Mucosa of descending colon (tissue), 3 donors: ENCODE measurements at regions not wholly inside any gene's neighbourhood (a gene's known extent, or its start where the extent isn't known, plus 50 kb on each side); places are given as distances from the start of the nearest gene placed in this dataset.

ENCODE experiments used
- ATAC-seq: fragments of 200-7000 bp; cut with Tn5 transposase; one replicate; pipeline ENCODE4 v1.9.1; 2020; ENCODE audit warnings: mild to moderate bottlenecking, moderate library complexity
- DNase-seq, 3 donors: peaks; one replicate each; pipeline ENCODE4 v3.0.0-alpha.2; 2020
- H3K36me3 ChIP-seq: fragments of 200-600 bp; one replicate; pipeline ENCODE4 v1.8.0; 2021; ENCODE audit warnings: low read depth, mild to moderate bottlenecking
- H3K4me1 ChIP-seq: fragments of 200-600 bp; one replicate; pipeline ENCODE4 v1.8.0; 2021; ENCODE audit warnings: low read depth, mild to moderate bottlenecking
- H3K4me3 ChIP-seq: fragments of 200-600 bp; one replicate; pipeline ENCODE4 v1.8.0; 2021; ENCODE audit warnings: mild to moderate bottlenecking
- H3K9me3 ChIP-seq: fragments of 200-600 bp; one replicate; pipeline ENCODE4 v1.8.0; 2021; ENCODE audit warnings: mild to moderate bottlenecking
- intact Hi-C, 2 donors: fragments of 100-400 bp; cut with DNase I in 1 of 2; cut with micrococcal nuclease in 1 of 2; formaldehyde crosslinking; loops; one replicate each; pipeline versions ENCODE4 v1.11.0 to v1.11.1; 2022; cut with DNase I, micrococcal nuclease
- TF ChIP-seq, protein P1 (sequence below): fragments of 200-600 bp; IDR thresholded peaks from one replicate; pipeline ENCODE4 v1.8.0; 2022; ENCODE audit warnings: antibody characterized with exemption, mild to moderate bottlenecking
- donor health status: DM: no; HTN: no; CAD: no; lungs with moderate emphysema.
- donor health status: DM: no; HTN: no; CAD: no.
- donor health status: DM: no; HTN: yes; CAD: no.

DNA sequence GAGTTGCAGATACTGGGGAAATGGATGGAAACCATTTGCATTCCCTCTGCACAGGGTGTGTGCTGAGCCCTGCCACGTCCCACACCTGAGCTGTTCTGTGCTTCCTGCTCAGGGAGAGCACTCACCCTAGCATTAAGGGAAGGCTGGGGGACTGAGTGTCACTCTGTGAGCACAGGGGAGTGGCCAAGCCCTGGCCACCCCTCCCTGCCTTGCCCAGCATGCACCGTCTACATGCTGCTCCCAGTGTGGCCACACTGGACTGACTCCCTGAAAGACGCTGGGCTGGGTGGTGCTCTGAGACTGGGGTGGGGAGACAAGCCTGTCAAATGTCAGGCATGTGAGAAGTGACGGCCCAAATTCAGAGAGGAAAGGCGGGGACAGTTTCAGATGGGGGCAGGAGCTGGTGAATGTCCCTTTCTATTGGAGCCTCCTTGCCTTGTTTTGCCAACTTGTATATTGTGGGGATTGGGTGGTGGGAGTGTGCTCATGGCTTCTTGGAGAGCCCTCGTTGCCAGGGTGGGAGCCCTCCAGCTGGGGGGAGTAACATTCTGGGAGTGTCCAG is 298.4 kb upstream of the HS6ST1 start:
- TF ChIP-seq, protein P1, sequence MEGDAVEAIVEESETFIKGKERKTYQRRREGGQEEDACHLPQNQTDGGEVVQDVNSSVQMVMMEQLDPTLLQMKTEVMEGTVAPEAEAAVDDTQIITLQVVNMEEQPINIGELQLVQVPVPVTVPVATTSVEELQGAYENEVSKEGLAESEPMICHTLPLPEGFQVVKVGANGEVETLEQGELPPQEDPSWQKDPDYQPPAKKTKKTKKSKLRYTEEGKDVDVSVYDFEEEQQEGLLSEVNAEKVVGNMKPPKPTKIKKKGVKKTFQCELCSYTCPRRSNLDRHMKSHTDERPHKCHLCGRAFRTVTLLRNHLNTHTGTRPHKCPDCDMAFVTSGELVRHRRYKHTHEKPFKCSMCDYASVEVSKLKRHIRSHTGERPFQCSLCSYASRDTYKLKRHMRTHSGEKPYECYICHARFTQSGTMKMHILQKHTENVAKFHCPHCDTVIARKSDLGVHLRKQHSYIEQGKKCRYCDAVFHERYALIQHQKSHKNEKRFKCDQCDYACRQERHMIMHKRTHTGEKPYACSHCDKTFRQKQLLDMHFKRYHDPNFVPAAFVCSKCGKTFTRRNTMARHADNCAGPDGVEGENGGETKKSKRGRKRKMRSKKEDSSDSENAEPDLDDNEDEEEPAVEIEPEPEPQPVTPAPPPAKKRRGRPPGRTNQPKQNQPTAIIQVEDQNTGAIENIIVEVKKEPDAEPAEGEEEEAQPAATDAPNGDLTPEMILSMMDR: no peak
- Histone ChIP-seq H3K9me3 (no peaks in the 10 kb centered on the region), H3K36me3 (no peaks in the 10 kb centered on the region), H3K4me3 (no peak overlapping the region), H3K4me1 (no peaks in the 10 kb centered on the region)
- intact Hi-C loops: no loop called here
- ATAC-seq: no peak
- peak in 2 of 3 donors; percentile 5 to 30 for DNase-seq

DNA sequence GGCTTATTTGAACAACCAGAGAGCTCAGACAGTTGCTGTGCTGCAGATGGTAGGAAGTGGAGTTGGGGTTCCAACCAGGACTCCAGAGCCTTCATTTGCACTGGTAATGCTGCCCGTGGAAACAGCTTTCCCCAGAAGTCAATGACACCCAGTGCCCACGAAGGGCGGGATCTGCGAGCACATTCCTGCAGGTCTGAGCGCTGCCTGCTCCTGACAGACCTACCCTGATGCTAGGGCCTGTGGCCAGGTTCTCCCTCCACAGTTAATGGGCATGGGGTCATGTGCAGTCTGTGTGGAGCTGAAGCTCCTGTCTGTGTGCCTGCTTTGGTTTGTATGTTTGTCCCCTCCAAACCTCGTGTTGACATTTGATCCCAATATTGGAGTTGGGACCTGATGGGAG is 299.0 kb upstream of the HS6ST1 start:
- Histone ChIP-seq H3K9me3 (no peaks in the 10 kb centered on the region), H3K4me1 (no peaks in the 10 kb centered on the region), H3K4me3 (no peak overlapping the region), H3K36me3 (no peaks in the 10 kb centered on the region)
- TF ChIP-seq, protein P1: no peak
- DNase-seq: peak in 2 of 3 donors; percentile 5 to 20
- ATAC-seq: no peak
- intact Hi-C loops: no loop called here

DNA sequence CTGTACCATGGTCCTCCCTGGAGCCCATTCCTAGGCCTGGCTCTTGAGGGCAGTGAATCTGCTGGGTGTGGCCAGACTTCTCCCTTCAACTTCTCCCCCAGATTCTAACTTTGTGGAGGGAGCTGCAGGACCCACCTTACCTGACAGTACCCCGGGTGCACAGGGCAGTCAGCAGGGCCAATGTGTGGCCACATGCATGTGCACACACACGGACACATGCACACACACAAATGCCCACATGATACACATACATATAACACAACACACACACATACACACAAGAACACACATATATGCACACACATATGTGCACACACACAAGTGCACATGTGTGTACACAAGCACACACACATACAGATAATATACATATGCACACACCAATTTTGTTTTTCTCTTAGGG is 300.0 kb upstream of the HS6ST1 start:
- peak in 2 of 3 donors; percentile 2 to 10 for DNase-seq
- TF ChIP-seq, protein P1: no peak
- H3K4me1 ChIP-seq: no peaks in the 10 kb centered on the region
- intact Hi-C loops: no loop called here
- no peak overlapping the region for H3K4me3 ChIP-seq
- no peaks in the 10 kb centered on the region for H3K36me3 ChIP-seq
- H3K9me3 ChIP-seq: no peaks in the 10 kb centered on the region
- no peak for ATAC-seq

DNA sequence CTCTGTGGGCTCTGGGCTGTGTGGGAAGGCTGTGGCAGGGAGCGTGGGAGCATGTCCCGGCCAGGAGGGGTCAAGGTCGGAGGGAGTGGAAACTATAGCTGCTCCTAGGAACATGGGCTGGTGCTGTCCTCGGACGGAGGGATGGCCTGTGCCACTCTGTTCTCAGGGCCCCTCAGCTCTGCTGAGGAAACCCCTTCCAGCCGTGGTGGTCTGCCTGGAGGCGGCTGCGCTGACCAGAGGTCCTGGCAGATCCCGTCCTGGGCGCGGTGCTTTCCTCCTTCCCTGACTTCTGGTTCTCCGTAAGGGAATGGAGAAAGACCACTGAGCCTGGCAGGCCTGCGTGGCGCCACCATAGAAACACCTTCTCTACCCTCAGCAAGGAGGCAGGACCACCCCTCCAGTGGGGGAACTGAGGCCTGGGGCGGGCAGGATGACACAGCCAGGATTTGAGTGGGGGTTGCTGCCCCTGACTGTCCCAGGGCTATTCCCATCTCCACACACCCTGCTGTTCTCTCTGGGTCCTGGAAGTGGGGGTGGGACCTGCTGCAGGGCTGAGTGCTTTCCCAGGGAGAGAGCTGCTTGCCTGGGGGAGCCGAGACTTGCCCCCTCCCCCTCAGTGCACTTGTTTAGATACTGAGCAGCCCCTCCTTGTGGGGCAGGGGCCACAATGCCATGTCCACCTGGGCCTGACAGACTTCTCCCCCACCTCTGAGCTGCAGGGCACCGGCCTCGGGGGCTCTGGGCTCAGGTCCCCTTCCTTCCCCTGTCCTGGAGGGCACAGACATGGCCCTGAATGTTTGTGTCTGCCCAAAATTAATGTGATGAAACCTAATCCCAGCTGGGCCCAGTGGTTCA is 301.0 kb upstream of the HS6ST1 start:
- H3K9me3 ChIP-seq: no peaks in the 10 kb centered on the region
- H3K4me1 ChIP-seq: no peaks in the 10 kb centered on the region
- TF ChIP-seq, protein P1: no peak
- peak in 2 of 3 donors; percentile 7 to 33 for DNase-seq
- intact Hi-C loops: no loop called here
- no peak overlapping the region for H3K4me3 ChIP-seq
- no peak for ATAC-seq
- no peaks in the 10 kb centered on the region for H3K36me3 ChIP-seq

DNA sequence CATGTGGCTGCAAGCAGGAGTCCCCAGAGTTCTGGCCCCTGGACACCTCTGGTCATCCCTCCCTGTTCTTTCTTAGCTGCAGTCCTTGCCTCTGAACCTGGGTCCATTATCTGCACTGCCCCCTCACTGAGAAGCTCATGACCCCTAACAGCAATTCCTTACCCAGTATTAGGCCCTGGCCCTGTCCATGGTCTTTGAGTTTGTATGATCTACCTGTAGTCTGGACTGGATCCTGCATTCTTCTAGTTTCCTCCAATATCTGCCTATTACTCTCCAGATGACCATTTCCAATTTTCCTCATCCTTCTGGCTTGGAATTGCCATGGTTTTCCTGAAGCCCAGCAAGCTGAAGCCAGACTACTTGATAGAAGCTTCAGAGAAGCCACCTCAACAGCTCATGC is 302.4 kb upstream of the HS6ST1 start:
- TF ChIP-seq, protein P1: no peak
- DNase-seq (peak in 1 of 3 donors; percentile 8), ATAC-seq (no peak)
- Histone ChIP-seq H3K4me1 (no peaks in the 10 kb centered on the region), H3K36me3 (no peaks in the 10 kb centered on the region), H3K4me3 (no peak overlapping the region), H3K9me3 (no peaks in the 10 kb centered on the region)
- intact Hi-C loops: no loop called here
